HCT116 (cell line): ENCODE measurements at regions not wholly inside any gene's neighbourhood (a gene's known extent, or its start where the extent isn't known, plus 50 kb on each side); places are given as distances from the start of the nearest gene placed in this dataset.

Experiments
- ATAC-seq: fragments of 200-7000 bp; cut with Tn5 transposase; 2 replicates; pipeline ENCODE4 v1.9.1; 2020; ENCODE audit warnings: mild to moderate bottlenecking, moderate library complexity
- BruUV-seq: library from RNA; stranded (reverse); fragments of 400-500 nt; replicated peaks from 2 replicates; lab custom pipeline; 2021; lab: Mats Ljungman, UMichigan
- CTCF ChIA-PET: fragments of 300-600 bp; sonication (Branson Sonifier 250); formaldehyde crosslinking; loops from one replicate; lab custom pipeline; 2021; ENCODE audit warnings: antibody characterized with exemption; lab: Charles Lee
- POLR2A ChIA-PET: fragments of 300-600, 350-600 bp; sonication (Branson Sonifier 250); formaldehyde crosslinking; loops from one replicate; lab custom pipeline; 2021; ENCODE audit warnings: antibody characterized with exemption; lab: Charles Lee
- RAD21 ChIA-PET, 2 experiments: fragments of 300-600 bp; sonication (Branson Sonifier 250); formaldehyde crosslinking; loops; one replicate each; lab custom pipeline; 2023; ENCODE audit warnings: low total read pairs in 2 of 2; ENCODE audit not compliant: uncharacterized antibody in 2 of 2, unreplicated experiment in 2 of 2, low non-redundant PET in 1 of 2; lab: Charles Lee
- DNase-seq: peaks from one replicate; pipeline ENCODE4 v3.0.0-alpha.2; 2010; ENCODE audit warnings: low read depth, low spot score
- H2AFZ ChIP-seq: fragments of 200-600 bp; shearing (Covaris generic), sonication (generic); 2 replicates; pipeline ENCODE4 v1.6.1; 2017; ENCODE audit warnings: low read depth, mixed run types, mixed read lengths, antibody characterized with exemption, low read length; ENCODE audit not compliant: poor library complexity, severe bottlenecking
- H3K27ac ChIP-seq: 2 replicates; pipeline ENCODE4 v1.5.1; 2012; ENCODE audit warnings: low read depth, low read length
- H3K27me3 ChIP-seq: fragments of 200-600 bp; sonication (generic); 2 replicates; pipeline ENCODE4 v1.6.1; 2016; ENCODE audit warnings: mixed run types, low read length, mixed read lengths; ENCODE audit not compliant: insufficient read depth
- H3K36me3 ChIP-seq, 2 experiments: fragments of 200-500 bp in 1 of 2; fragments of 200-600 bp in 1 of 2; sonication (Bioruptor generic) in 1 of 2; sonication (generic) in 1 of 2; 2 replicates each; pipeline versions ENCODE4 v1.5.1 to v1.6.1; 2014 to 2016; ENCODE audit warnings: low read length in 2 of 2, inconsistent platforms in 1 of 2, mixed read lengths in 1 of 2, mixed run types in 1 of 2; ENCODE audit not compliant: insufficient read depth in 2 of 2, control insufficient read depth in 1 of 2
- H3K4me1 ChIP-seq, 2 experiments: fragments of 200-600 bp in 1 of 2; sonication (generic) in 1 of 2; 2 replicates each; pipeline versions ENCODE4 v1.5.1 to v1.6.1; 2012 to 2017; ENCODE audit warnings: low read length in 2 of 2, inconsistent platforms in 1 of 2, mild to moderate bottlenecking in 1 of 2, mixed read lengths in 1 of 2, mixed run types in 1 of 2, moderate library complexity in 1 of 2; ENCODE audit not compliant: insufficient read depth in 2 of 2, control insufficient read depth in 1 of 2
- H3K4me2 ChIP-seq: fragments of 200-600 bp; sonication (generic); 2 replicates; pipeline ENCODE4 v1.6.1; 2017; ENCODE audit warnings: mixed run types, low read length, mixed read lengths
- H3K4me3 ChIP-seq, 2 experiments: fragments of 200-600 bp in 1 of 2; sonication (generic) in 1 of 2; replicated peaks in 1 of 2; 2 replicates each; pipeline ENCODE4 v1.5.1; 2011 to 2016; ENCODE audit warnings: low read length in 2 of 2, control low read depth in 1 of 2, low read depth in 1 of 2, mild to moderate bottlenecking in 1 of 2, mixed read lengths in 1 of 2, mixed run types in 1 of 2
- H3K79me2 ChIP-seq: fragments of 200-600 bp; sonication (generic); 2 replicates; pipeline ENCODE4 v1.6.1; 2017; ENCODE audit warnings: mild to moderate bottlenecking, mixed run types, low read length, moderate library complexity, mixed read lengths; ENCODE audit not compliant: insufficient read depth
- H3K9ac ChIP-seq: fragments of 200-600 bp; sonication (generic); 2 replicates; pipeline ENCODE4 v1.6.1; 2016; ENCODE audit warnings: low read length, mixed read lengths
- H3K9me2 ChIP-seq: fragments of 200-600 bp; sonication (generic), shearing (Covaris generic); 2 replicates; pipeline ENCODE4 v1.6.1; 2017; ENCODE audit warnings: mixed run types, mild to moderate bottlenecking, moderate library complexity; ENCODE audit not compliant: insufficient read depth
- H3K9me3 ChIP-seq, 2 experiments: fragments of 200-500 bp in 1 of 2; fragments of 200-600 bp in 1 of 2; sonication (Bioruptor generic) in 1 of 2; sonication (generic) in 1 of 2; 2 replicates each; pipeline ENCODE4 v1.6.1; 2014 to 2017; ENCODE audit warnings: low read length in 2 of 2, mixed read lengths in 2 of 2, inconsistent platforms in 1 of 2, low read depth in 1 of 2, mild to moderate bottlenecking in 1 of 2, mixed run types in 1 of 2, moderate library complexity in 1 of 2; ENCODE audit not compliant: control insufficient read depth in 1 of 2, insufficient read depth in 1 of 2
- H4K20me1 ChIP-seq: fragments of 200-600 bp; sonication (generic), shearing (Covaris generic); 2 replicates; pipeline ENCODE4 v1.6.1; 2017; ENCODE audit warnings: mixed run types, mild to moderate bottlenecking, moderate library complexity; ENCODE audit not compliant: insufficient read depth
- CBX3 ChIP-seq: IDR thresholded peaks from 2 replicates; pipeline ENCODE4 v1.6.1; 2012; ENCODE audit warnings: low read depth
- EGR1 ChIP-seq: IDR thresholded peaks from 2 replicates; pipeline ENCODE4 v1.6.1; 2012; ENCODE audit warnings: low read depth
- ELF1 ChIP-seq: IDR thresholded peaks from 2 replicates; pipeline ENCODE4 v1.6.1; 2012; ENCODE audit warnings: low read depth, borderline replicate concordance
- EZH2 ChIP-seq: fragments of 200-600 bp; sonication (generic); IDR thresholded peaks from 2 replicates; pipeline ENCODE4 v1.6.1; 2017; ENCODE audit warnings: antibody characterized with exemption, mixed run types
- FOSL1 ChIP-seq: IDR thresholded peaks from 2 replicates; pipeline ENCODE4 v1.6.1; 2012; ENCODE audit warnings: low read depth
- JUND ChIP-seq: IDR thresholded peaks from 2 replicates; pipeline ENCODE4 v1.6.1; 2012
- POLR2AphosphoS5 ChIP-seq: IDR thresholded peaks from 2 replicates; pipeline ENCODE4 v1.6.1; 2011; ENCODE audit warnings: mild to moderate bottlenecking, low read depth, low read length, moderate library complexity
- RAD21 ChIP-seq: IDR thresholded peaks from 2 replicates; pipeline ENCODE4 v1.6.1; 2012; ENCODE audit warnings: low read depth, mild to moderate bottlenecking
- SIN3A ChIP-seq: IDR thresholded peaks from 2 replicates; pipeline ENCODE4 v1.6.1; 2012; ENCODE audit warnings: low read depth
- SRF ChIP-seq: IDR thresholded peaks from 2 replicates; pipeline ENCODE4 v1.6.1; 2012; ENCODE audit warnings: low read depth
- intact Hi-C: fragments of 100-400 bp; cut with micrococcal nuclease; formaldehyde crosslinking; loops from 2 replicates; pipeline ENCODE4 v1.10.0; 2022
- TF ChIP-seq, protein P1 (sequence below): IDR thresholded peaks from 2 replicates; pipeline ENCODE4 v1.6.1; 2011; ENCODE audit warnings: mild to moderate bottlenecking, low read length, moderate library complexity; ENCODE audit not compliant: insufficient replicate concordance; ENCODE audit errors: extremely low read depth
- TF ChIP-seq, protein P2 (sequence below): IDR thresholded peaks from 2 replicates; pipeline ENCODE4 v1.6.1; 2012

DNA sequence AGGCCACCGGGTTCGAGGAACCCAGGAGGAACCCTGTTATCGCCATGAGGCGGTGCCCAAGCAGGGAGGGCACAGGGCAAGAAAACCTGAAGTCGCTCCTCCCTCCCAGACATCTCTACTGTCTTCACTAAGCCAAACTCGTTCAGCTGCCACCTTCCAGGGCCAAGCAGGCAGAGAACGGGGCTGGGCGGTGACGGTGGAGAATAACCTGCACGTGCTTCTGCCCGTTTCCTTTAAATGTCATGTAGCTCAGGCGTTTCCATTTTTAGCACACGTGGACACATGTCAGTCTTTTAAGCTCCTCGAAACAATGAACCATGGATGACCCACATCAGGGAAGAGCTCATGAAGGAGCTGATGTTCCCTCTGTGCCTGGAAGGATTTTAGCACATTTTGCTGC, 124.3 kb upstream of the KLF6 start:
- H3K79me2 ChIP-seq, result no peaks in the 10 kb centered on the region
- no peaks in the 10 kb centered on the region for H3K9me2 ChIP-seq
- H3K4me1 ChIP-seq, result peaks cover 0 to 6% of the 10 kb centered on the region in 2 experiments; a peak in 1 of 4 replicates
- ATAC-seq (no peak), DNase-seq (no peak)
- no peaks in the 10 kb centered on the region for H3K36me3 ChIP-seq
- no peak overlapping the region for H3K9ac ChIP-seq
- POLR2A ChIA-PET, result no interaction called here
- no peaks in the 10 kb centered on the region for H3K27me3 ChIP-seq
- intact Hi-C loops, result no loop called here
- no TSS peak for BruUV-seq
- H3K9me3 ChIP-seq, result no peaks in the 10 kb centered on the region
- no peak overlapping the region for H2AFZ ChIP-seq
- H3K4me3 ChIP-seq, result no peak overlapping the region
- H3K4me2 ChIP-seq, result no peak overlapping the region
- RAD21 ChIA-PET, result no interaction called here
- no peak overlapping the region for H3K27ac ChIP-seq
- no peaks in the 10 kb centered on the region for H4K20me1 ChIP-seq
- TF ChIP-seq RAD21 (no peak), FOSL1 (no peak), EGR1 (no peak), SRF (no peak), CBX3 (no peak), JUND (no peak), EZH2 (no peak), ELF1 (no peak), SIN3A (no peak), POLR2AphosphoS5 (no peak)
- TF ChIP-seq, protein P1, sequence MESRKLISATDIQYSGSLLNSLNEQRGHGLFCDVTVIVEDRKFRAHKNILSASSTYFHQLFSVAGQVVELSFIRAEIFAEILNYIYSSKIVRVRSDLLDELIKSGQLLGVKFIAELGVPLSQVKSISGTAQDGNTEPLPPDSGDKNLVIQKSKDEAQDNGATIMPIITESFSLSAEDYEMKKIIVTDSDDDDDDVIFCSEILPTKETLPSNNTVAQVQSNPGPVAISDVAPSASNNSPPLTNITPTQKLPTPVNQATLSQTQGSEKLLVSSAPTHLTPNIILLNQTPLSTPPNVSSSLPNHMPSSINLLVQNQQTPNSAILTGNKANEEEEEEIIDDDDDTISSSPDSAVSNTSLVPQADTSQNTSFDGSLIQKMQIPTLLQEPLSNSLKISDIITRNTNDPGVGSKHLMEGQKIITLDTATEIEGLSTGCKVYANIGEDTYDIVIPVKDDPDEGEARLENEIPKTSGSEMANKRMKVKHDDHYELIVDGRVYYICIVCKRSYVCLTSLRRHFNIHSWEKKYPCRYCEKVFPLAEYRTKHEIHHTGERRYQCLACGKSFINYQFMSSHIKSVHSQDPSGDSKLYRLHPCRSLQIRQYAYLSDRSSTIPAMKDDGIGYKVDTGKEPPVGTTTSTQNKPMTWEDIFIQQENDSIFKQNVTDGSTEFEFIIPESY, result no peak
- TF ChIP-seq, protein P2, sequence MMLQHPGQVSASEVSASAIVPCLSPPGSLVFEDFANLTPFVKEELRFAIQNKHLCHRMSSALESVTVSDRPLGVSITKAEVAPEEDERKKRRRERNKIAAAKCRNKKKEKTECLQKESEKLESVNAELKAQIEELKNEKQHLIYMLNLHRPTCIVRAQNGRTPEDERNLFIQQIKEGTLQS, result no peak
- CTCF ChIA-PET, result no interaction called here
